GM23248 (cell line): ENCODE measurements at regions not wholly inside any gene's neighbourhood (a gene's known extent, or its start where the extent isn't known, plus 50 kb on each side); places are given as distances from the start of the nearest gene placed in this dataset.

Experiments used
- EZH2 ChIP-seq: fragments of 200-600 bp; sonication (generic); IDR thresholded peaks from 2 replicates; pipeline ENCODE4 v1.6.1; 2018; ENCODE audit warnings: antibody characterized with exemption, mild to moderate bottlenecking; ENCODE audit not compliant: insufficient read depth, poor library complexity, severe bottlenecking
- EZH2phosphoT487 ChIP-seq: fragments of 200-600 bp; sonication (generic); IDR thresholded peaks from 2 replicates; pipeline ENCODE4 v1.6.1; 2018; ENCODE audit warnings: antibody characterized with exemption, moderate library complexity, mild to moderate bottlenecking, low read depth; ENCODE audit not compliant: insufficient read depth

GRCh38 chr12:25768151-25768550 is 190.3 kb upstream of the RASSF8 start:
- no peak for TF ChIP-seq EZH2phosphoT487
- no peak for TF ChIP-seq EZH2
